Astrocyte (in vitro differentiated cells and primary cell): ENCODE measurements at regions not wholly inside any gene's neighbourhood (a gene's known extent, or its start where the extent isn't known, plus 50 kb on each side); places are given as distances from the start of the nearest gene placed in this dataset.

Experiments
- DNase-seq: peaks from one replicate; pipeline ENCODE4 v3.0.0-alpha.2; 2010; ENCODE audit warnings: low read depth
- FAIRE-seq: peaks from 2 replicates; lab custom pipeline; 2011; peaks lifted over from hg19 to GRCh38; lab: Jason Lieb, UNC
- H2AFZ ChIP-seq: 2 replicates; pipeline ENCODE4 v1.6.0; 2012; ENCODE audit warnings: low read depth, low read length, inconsistent platforms
- H3K27ac ChIP-seq: 2 replicates; pipeline ENCODE4 v1.5.1; 2011; ENCODE audit warnings: low read depth, low read length, inconsistent platforms
- H3K27me3 ChIP-seq: 2 replicates; pipeline ENCODE4 v1.6.0; 2011; ENCODE audit warnings: low read length, inconsistent platforms; ENCODE audit not compliant: insufficient read depth
- H3K36me3 ChIP-seq: 2 replicates; pipeline ENCODE4 v1.5.1; 2011; ENCODE audit warnings: low read length, inconsistent platforms; ENCODE audit not compliant: insufficient read depth
- H3K4me1 ChIP-seq: 2 replicates; pipeline ENCODE4 v1.5.1; 2011; ENCODE audit warnings: low read length, inconsistent platforms; ENCODE audit not compliant: insufficient read depth
- H3K4me2 ChIP-seq: 2 replicates; pipeline ENCODE4 v1.6.0; 2012; ENCODE audit warnings: low read length, inconsistent platforms
- H3K4me3 ChIP-seq: 2 replicates; pipeline ENCODE4 v1.5.1; 2011; ENCODE audit warnings: low read depth, mild to moderate bottlenecking, low read length, inconsistent platforms; ENCODE audit not compliant: insufficient read depth
- H3K79me2 ChIP-seq: 2 replicates; pipeline ENCODE4 v1.6.0; 2012; ENCODE audit warnings: mild to moderate bottlenecking, low read length, inconsistent platforms; ENCODE audit not compliant: insufficient read depth
- H3K9ac ChIP-seq: 2 replicates; pipeline ENCODE4 v1.6.0; 2012; ENCODE audit warnings: mild to moderate bottlenecking, low read length, inconsistent platforms
- H3K9me3 ChIP-seq: 2 replicates; pipeline ENCODE4 v1.5.1; 2012; ENCODE audit warnings: low read depth, mild to moderate bottlenecking, low read length, inconsistent platforms; ENCODE audit not compliant: insufficient read depth
- H4K20me1 ChIP-seq: 2 replicates; pipeline ENCODE4 v1.6.0; 2012; ENCODE audit warnings: low read length, inconsistent platforms; ENCODE audit not compliant: insufficient read depth
- H3K27ac Mint-ChIP-seq: one replicate; pipeline ENCODE4 v1.8.0; 2021; ENCODE audit warnings: mild to moderate bottlenecking, mixed read lengths; ENCODE audit not compliant: unreplicated experiment
- H3K27me3 Mint-ChIP-seq: one replicate; pipeline ENCODE4 v1.8.0; 2021; ENCODE audit warnings: low read depth, mixed read lengths; ENCODE audit not compliant: unreplicated experiment
- H3K36me3 Mint-ChIP-seq: one replicate; pipeline ENCODE4 v1.8.0; 2021; ENCODE audit warnings: low read depth, mixed read lengths; ENCODE audit not compliant: unreplicated experiment
- H3K4me1 Mint-ChIP-seq: one replicate; pipeline ENCODE4 v1.8.0; 2021; ENCODE audit warnings: low read depth, mixed read lengths; ENCODE audit not compliant: unreplicated experiment
- H3K4me3 Mint-ChIP-seq: one replicate; pipeline ENCODE4 v1.8.0; 2021; ENCODE audit warnings: mild to moderate bottlenecking, moderate library complexity, mixed read lengths; ENCODE audit not compliant: unreplicated experiment
- H3K9me3 Mint-ChIP-seq: one replicate; pipeline ENCODE4 v1.8.0; 2021; ENCODE audit warnings: mild to moderate bottlenecking, mixed read lengths; ENCODE audit not compliant: unreplicated experiment
- EZH2 ChIP-seq: IDR thresholded peaks from 2 replicates; pipeline ENCODE4 v1.6.1; 2012; ENCODE audit warnings: mild to moderate bottlenecking, low read length, inconsistent platforms; ENCODE audit not compliant: insufficient read depth
- TF ChIP-seq, protein P1 (sequence below): IDR thresholded peaks from 2 replicates; pipeline ENCODE4 v1.5.1; 2011; ENCODE audit warnings: low read depth, mild to moderate bottlenecking, inconsistent platforms, low read length, moderate library complexity; ENCODE audit not compliant: insufficient read depth

DNA sequence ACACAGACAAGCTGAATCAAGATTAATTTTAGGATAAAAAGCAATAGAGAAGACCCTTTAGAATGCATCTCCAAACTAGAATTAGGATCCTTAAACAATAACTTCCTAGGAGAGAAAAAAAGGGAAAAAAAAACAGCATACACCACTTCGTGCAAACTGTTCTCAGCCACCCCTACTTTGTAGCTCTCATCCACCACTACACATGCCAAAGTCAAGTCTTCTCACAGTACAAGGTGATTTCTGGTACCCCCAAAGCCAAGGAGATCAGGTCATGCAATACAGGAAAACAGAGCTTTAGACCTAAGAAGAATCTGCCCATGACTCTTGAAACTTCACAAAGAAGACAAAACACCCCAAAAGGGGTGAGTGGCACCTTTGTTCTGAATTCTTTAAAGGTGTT, 166.9 kb downstream of the SUCNR1 start:
- H3K9ac ChIP-seq = no peak overlapping the region
- no peaks in the 10 kb centered on the region for H3K79me2 ChIP-seq
- H3K4me3 Mint-ChIP-seq = no peak overlapping the region
- H3K9me3 Mint-ChIP-seq = no peaks in the 10 kb centered on the region
- no peaks in the 10 kb centered on the region for H3K27me3 ChIP-seq
- TF ChIP-seq, protein P1, sequence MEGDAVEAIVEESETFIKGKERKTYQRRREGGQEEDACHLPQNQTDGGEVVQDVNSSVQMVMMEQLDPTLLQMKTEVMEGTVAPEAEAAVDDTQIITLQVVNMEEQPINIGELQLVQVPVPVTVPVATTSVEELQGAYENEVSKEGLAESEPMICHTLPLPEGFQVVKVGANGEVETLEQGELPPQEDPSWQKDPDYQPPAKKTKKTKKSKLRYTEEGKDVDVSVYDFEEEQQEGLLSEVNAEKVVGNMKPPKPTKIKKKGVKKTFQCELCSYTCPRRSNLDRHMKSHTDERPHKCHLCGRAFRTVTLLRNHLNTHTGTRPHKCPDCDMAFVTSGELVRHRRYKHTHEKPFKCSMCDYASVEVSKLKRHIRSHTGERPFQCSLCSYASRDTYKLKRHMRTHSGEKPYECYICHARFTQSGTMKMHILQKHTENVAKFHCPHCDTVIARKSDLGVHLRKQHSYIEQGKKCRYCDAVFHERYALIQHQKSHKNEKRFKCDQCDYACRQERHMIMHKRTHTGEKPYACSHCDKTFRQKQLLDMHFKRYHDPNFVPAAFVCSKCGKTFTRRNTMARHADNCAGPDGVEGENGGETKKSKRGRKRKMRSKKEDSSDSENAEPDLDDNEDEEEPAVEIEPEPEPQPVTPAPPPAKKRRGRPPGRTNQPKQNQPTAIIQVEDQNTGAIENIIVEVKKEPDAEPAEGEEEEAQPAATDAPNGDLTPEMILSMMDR = no peak
- TF ChIP-seq EZH2 = no peak
- H3K4me1 ChIP-seq = no peaks in the 10 kb centered on the region
- H3K4me1 Mint-ChIP-seq = no peaks in the 10 kb centered on the region
- no peaks in the 10 kb centered on the region for H3K9me3 ChIP-seq
- no peaks in the 10 kb centered on the region for H3K36me3 Mint-ChIP-seq
- H3K27me3 Mint-ChIP-seq = no peaks in the 10 kb centered on the region
- no peak overlapping the region for H3K27ac Mint-ChIP-seq
- DNase-seq (no peak), FAIRE-seq (no peak)
- H2AFZ ChIP-seq = no peak overlapping the region
- H3K36me3 ChIP-seq = no peaks in the 10 kb centered on the region
- no peak overlapping the region for H3K4me2 ChIP-seq
- H3K4me3 ChIP-seq = no peak overlapping the region
- no peak overlapping the region for H3K27ac ChIP-seq
- no peaks in the 10 kb centered on the region for H4K20me1 ChIP-seq

DNA sequence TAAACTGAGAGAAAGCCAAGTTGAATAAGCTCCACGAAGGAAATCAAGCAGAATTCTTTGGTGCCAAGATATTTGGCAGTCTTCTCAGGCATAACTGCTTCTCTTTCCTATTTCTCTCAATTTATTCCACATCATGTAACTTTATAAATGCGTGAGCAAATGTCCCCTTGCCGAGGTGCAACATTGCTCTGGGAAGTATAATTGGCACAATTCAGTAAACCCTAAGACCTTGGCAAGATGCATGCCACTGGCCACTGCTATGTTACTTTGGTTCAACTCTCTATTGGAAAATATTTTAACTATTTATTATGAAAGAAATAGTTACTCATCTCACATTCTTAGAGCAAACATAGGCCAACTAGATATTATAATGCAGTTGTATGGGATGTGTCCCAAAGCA, 170.2 kb downstream of the SUCNR1 start:
- FAIRE-seq = no peak
- Histone ChIP-seq H3K9me3 (no peaks in the 10 kb centered on the region), H3K27me3 (no peaks in the 10 kb centered on the region), H2AFZ (no peak overlapping the region), H3K9ac (no peak overlapping the region), H3K4me2 (no peak overlapping the region), H3K79me2 (no peaks in the 10 kb centered on the region), H3K27ac (no peak overlapping the region), H3K4me3 (no peak overlapping the region), H3K4me1 (no peaks in the 10 kb centered on the region), H3K36me3 (no peaks in the 10 kb centered on the region), H4K20me1 (no peaks in the 10 kb centered on the region)
- H3K36me3 Mint-ChIP-seq = no peaks in the 10 kb centered on the region
- no peak overlapping the region for H3K4me3 Mint-ChIP-seq
- TF ChIP-seq, protein P1 = no peak
- no peak for TF ChIP-seq EZH2
- H3K9me3 Mint-ChIP-seq = peaks cover 3% of the 10 kb centered on the region
- no peak overlapping the region for H3K27ac Mint-ChIP-seq
- no peaks in the 10 kb centered on the region for H3K27me3 Mint-ChIP-seq
- H3K4me1 Mint-ChIP-seq = no peaks in the 10 kb centered on the region
- DNase-seq = peak; percentile 29

DNA sequence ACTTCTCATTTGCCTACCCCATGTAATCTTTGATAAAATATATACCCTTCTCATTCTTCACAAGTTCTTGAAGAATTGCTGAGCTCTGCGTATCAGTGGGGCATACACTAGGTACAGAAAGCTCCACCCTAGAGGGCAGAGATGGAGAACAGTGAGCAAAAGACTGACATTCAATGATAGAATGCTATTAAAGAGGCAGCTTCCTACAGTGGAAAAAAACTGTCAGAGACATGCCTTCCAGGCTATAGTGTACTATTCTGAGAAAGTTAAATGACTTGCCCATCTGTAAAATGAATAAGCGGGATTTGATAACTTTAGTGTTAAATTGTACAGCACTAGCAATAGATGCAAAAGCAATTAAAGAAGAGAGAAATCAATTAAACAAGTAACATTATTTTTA, 172.8 kb downstream of the SUCNR1 start:
- Histone ChIP-seq H2AFZ (no peak overlapping the region), H3K4me3 (no peak overlapping the region), H3K9me3 (no peaks in the 10 kb centered on the region), H3K27ac (no peak overlapping the region), H3K27me3 (no peaks in the 10 kb centered on the region), H3K9ac (no peak overlapping the region), H3K4me2 (no peak overlapping the region), H3K36me3 (no peaks in the 10 kb centered on the region), H3K79me2 (no peaks in the 10 kb centered on the region), H3K4me1 (no peaks in the 10 kb centered on the region), H4K20me1 (no peaks in the 10 kb centered on the region)
- H3K27me3 Mint-ChIP-seq = no peaks in the 10 kb centered on the region
- H3K4me3 Mint-ChIP-seq = no peak overlapping the region
- FAIRE-seq (no peak), DNase-seq (no peak)
- H3K27ac Mint-ChIP-seq = no peak overlapping the region
- no peaks in the 10 kb centered on the region for H3K36me3 Mint-ChIP-seq
- peaks cover 3% of the 10 kb centered on the region for H3K9me3 Mint-ChIP-seq
- no peak for TF ChIP-seq EZH2
- TF ChIP-seq, protein P1 = no peak
- peaks cover 4% of the 10 kb centered on the region for H3K4me1 Mint-ChIP-seq
